ENCODE measurements at regions not wholly inside any gene's neighbourhood (a gene's known extent, or its start where the extent isn't known, plus 50 kb on each side); places are given as distances from the start of the nearest gene placed in this dataset.

DNA sequence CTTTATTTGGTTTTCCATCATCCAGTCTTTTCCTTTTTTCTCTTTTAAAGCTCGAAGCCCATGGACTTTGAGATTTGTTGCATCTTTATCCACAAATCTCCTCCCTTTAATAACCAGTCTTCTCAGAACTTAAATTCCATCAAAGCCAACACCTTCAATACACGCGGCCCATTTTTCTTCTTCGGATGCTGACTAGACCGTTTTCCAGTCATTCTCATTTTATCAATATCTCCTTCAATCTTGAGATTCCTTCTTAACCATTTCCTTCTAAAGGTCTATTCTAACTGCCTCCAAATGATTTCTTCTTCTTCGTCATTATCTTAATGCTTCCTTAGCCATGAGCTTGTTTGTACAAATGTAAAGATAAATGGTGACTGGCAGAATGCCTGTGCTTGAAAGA, 173.5 kb downstream of the BAMBI start:
- no peak overlapping the region for H3K4me3 ChIP-seq (ENCODE audit: low read depth, low read length)
- no peak for DNase-seq (ENCODE audit: low read depth)
- TF ChIP-seq, protein P1, sequence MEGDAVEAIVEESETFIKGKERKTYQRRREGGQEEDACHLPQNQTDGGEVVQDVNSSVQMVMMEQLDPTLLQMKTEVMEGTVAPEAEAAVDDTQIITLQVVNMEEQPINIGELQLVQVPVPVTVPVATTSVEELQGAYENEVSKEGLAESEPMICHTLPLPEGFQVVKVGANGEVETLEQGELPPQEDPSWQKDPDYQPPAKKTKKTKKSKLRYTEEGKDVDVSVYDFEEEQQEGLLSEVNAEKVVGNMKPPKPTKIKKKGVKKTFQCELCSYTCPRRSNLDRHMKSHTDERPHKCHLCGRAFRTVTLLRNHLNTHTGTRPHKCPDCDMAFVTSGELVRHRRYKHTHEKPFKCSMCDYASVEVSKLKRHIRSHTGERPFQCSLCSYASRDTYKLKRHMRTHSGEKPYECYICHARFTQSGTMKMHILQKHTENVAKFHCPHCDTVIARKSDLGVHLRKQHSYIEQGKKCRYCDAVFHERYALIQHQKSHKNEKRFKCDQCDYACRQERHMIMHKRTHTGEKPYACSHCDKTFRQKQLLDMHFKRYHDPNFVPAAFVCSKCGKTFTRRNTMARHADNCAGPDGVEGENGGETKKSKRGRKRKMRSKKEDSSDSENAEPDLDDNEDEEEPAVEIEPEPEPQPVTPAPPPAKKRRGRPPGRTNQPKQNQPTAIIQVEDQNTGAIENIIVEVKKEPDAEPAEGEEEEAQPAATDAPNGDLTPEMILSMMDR (IDR thresholded peaks at IDR 0.05; ENCODE audit: control insufficient read depth, extremely low read depth, insufficient read depth), result no peak

DNA sequence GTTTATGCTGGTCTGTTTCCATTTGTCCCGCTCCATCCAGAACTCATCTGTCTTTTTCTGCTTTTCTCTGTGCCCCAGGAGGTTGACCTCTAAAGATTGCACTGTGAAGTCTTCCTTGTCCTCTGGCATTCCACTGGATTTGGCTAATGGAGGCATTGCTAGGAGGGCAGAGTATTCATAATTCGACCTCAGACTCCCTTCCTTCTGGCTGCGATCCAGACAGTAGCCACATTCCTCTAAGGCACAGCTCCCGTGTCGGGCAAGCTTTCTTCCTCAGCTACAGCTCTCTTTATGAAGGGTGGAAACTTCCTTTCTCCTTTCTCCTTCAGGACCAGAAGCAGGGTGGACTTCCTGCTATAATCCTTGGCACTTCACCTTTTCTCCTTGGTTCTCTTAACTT, 175.9 kb downstream of the BAMBI start:
- TF ChIP-seq, protein P1 (IDR thresholded peaks at IDR 0.05; ENCODE audit: control insufficient read depth, extremely low read depth, insufficient read depth), result no peak
- H3K4me3 ChIP-seq (ENCODE audit: low read depth, low read length), result no peak overlapping the region
- no peak for DNase-seq (ENCODE audit: low read depth)

DNA sequence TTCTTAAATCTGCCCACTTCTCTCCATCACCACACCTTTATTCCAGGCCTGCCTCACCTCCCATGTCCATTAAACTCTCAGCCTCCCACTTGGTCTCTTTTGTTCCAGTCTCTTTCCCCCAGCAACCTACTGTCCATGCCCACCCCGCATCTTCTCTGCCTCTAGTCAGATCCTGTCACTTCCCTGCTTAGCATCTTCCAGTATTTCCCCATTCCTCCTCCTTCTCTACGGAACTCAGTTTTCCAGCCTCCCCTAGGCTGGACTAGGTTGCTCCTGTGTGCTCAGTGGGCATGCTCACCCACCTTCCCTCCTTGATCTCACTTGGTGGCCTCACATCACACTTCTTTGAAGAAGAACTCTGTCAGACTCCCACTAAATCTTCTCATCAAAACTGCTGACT, 179.8 kb downstream of the BAMBI start:
- no peak overlapping the region for H3K4me3 ChIP-seq (ENCODE audit: low read depth, low read length)
- TF ChIP-seq, protein P1 (IDR thresholded peaks at IDR 0.05; ENCODE audit: control insufficient read depth, extremely low read depth, insufficient read depth), result no peak
- no peak for DNase-seq (ENCODE audit: low read depth)

DNA sequence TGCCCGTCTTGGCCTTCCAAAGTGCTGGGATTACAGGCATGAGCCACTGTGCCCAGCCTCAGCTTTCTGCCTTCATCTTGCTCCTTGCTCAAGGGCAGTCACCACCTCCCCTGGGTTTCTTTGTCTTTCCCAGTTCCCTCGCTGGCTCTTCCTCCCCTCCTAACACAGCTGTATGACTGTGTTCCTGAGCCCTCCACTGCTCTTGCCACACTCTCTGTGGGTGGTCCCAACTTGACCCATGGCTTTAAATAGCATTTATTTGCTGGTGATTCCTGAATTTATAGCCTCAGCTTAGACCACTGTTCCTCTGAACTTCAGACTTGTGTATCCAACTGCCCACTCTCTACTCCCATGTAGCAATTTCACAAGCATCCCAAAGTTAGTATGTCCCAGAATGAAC, 181.3 kb downstream of the BAMBI start:
- TF ChIP-seq, protein P1 (IDR thresholded peaks at IDR 0.05; ENCODE audit: control insufficient read depth, extremely low read depth, insufficient read depth), result no peak
- DNase-seq (ENCODE audit: low read depth), result no peak
- H3K4me3 ChIP-seq (ENCODE audit: low read depth, low read length), result no peak overlapping the region

DNA sequence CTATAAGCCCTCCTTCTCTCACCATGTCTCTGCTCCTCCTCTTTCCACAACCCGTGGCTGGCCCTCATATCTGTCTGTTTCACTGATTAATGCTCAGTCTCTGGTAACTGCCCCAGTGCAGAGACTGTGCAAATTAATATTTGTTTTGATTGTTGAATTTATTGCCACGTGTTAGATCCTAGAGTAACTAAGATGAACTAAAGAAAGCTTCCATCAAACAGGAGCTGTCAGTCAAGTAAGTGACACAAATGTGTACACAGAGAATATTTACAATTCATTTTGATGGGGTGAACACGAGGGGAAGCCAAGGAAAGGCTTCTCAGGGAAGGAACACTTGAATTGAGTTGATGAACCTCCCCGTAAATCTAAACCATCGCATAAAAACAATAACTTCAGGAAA, 182.5 kb downstream of the BAMBI start:
- H3K4me3 ChIP-seq (ENCODE audit: low read depth, low read length), result no peak overlapping the region
- no peak for DNase-seq (ENCODE audit: low read depth)
- TF ChIP-seq, protein P1 (IDR thresholded peaks at IDR 0.05; ENCODE audit: control insufficient read depth, extremely low read depth, insufficient read depth), result no peak

DNA sequence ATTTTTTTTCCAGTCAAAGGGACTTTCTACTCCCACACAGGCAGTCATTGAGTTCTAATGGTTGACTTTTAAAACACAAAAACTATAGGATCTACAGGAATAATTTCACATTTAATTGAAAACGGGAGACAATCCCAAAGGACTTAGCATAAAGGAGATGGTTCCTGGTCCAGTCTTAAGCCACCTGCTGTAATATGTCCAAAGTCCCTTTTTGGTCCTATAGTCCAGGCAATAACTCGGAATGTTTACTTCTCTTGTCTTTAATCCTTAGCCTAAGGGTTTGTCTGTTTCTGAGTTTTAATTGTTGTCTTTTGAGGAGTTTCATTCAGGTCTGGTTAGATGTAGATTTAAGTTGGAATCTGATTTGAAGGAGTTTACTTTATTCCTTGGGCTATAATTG, 184.9 kb downstream of the BAMBI start:
- TF ChIP-seq, protein P1 (IDR thresholded peaks at IDR 0.05; ENCODE audit: control insufficient read depth, extremely low read depth, insufficient read depth), result no peak
- no peak for DNase-seq (ENCODE audit: low read depth)
- H3K4me3 ChIP-seq (ENCODE audit: low read depth, low read length), result no peak overlapping the region

DNA sequence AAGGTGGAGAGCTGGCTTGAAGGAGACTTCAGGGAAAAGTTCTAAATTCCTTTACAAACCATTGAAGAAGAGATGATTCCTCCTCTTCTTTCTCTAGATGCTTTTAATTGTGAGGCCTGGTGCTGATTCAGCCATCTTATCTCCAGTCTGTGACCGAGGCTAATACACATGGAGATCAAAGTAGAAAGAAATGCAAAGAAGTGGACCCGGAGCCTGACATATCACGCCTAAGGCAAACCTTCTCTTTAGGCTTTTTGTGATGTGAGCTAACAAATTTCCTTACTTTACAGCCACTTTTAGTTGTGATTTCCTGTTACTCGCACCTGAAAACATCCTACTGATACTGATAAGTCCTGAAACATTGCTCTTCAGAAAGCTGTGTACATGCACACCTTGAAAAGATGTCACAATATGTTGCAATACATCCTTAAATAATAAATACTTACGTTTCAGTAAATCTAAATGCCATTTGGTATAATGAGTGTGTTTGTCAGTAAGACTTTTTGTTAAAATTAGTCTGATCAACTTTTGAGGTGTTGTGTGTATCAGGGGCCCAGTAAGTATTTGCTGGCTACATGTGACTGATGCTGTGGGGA, 192.4 kb downstream of the BAMBI start:
- TF ChIP-seq, protein P1 (IDR thresholded peaks at IDR 0.05; ENCODE audit: control insufficient read depth, extremely low read depth, insufficient read depth), result no peak
- no peak for DNase-seq (ENCODE audit: low read depth)
- no peak overlapping the region for H3K4me3 ChIP-seq (ENCODE audit: low read depth, low read length)

Data from LNCaP clone FGC (cell line).